ENCODE measurements at regions not wholly inside any gene's neighbourhood (a gene's known extent, or its start where the extent isn't known, plus 50 kb on each side); places are given as distances from the start of the nearest gene placed in this dataset.

DNA sequence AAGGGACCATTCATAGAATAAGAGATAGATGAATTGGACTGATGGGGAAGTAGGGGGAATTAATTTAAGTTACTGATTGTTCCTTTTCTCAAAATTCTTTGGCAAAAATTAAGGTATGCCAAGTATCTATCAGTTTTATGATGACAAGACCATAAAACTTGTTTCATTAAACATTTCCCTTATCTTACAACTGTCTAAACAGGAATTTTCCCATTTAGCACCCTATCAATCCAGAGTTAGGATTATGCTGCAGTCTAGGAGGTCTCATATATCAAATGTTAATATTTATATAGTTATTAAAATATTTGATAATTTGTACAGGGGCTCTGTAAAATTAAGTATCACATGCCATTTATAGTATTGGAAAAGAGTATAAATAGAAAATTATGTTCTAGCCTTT lies 51.5 kb upstream of the ARID1B start:
- intact Hi-C loops (cut with DNase I), result no loop called here
- DNase-seq (ENCODE audit: low spot score in 2 of 2), result no peak
- Histone ChIP-seq H3K27ac (no peak overlapping the region), H3K27me3 (no peaks in the 10 kb centered on the region), H3K4me3 (no peak overlapping the region), H3K36me3 (no peaks in the 10 kb centered on the region), H3K4me1 (no peaks in the 10 kb centered on the region), H3K9me3 (no peaks in the 10 kb centered on the region)
- TF ChIP-seq, protein P1, sequence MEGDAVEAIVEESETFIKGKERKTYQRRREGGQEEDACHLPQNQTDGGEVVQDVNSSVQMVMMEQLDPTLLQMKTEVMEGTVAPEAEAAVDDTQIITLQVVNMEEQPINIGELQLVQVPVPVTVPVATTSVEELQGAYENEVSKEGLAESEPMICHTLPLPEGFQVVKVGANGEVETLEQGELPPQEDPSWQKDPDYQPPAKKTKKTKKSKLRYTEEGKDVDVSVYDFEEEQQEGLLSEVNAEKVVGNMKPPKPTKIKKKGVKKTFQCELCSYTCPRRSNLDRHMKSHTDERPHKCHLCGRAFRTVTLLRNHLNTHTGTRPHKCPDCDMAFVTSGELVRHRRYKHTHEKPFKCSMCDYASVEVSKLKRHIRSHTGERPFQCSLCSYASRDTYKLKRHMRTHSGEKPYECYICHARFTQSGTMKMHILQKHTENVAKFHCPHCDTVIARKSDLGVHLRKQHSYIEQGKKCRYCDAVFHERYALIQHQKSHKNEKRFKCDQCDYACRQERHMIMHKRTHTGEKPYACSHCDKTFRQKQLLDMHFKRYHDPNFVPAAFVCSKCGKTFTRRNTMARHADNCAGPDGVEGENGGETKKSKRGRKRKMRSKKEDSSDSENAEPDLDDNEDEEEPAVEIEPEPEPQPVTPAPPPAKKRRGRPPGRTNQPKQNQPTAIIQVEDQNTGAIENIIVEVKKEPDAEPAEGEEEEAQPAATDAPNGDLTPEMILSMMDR (IDR thresholded peaks at IDR 0.05), result no peak

- Histone ChIP-seq H3K36me3 (no peaks in the 10 kb centered on the region), H3K4me1 (peaks cover 4 to 11% of the 10 kb centered on the region in 2 donors), H3K9me3 (no peaks in the 10 kb centered on the region), H3K27me3 (no peaks in the 10 kb centered on the region), H3K4me3 (peak overlapping the region in 1 of 2 donors; percentile 56), H3K27ac (peak overlapping the region; percentile 91)
- TF ChIP-seq, protein P1 (IDR thresholded peaks at IDR 0.05), result no peak
- intact Hi-C loops (cut with DNase I), result loop anchor here (1.0 kb wide), 2 partner anchors 34 to 54 kb away; no protein-coding TSS in a partner anchor
- DNase-seq (ENCODE audit: low spot score in 2 of 2), result no peak
Observed at GRCh38 chr6:156720691-156721685, 56.2 kb upstream of the ARID1B start.

DNA sequence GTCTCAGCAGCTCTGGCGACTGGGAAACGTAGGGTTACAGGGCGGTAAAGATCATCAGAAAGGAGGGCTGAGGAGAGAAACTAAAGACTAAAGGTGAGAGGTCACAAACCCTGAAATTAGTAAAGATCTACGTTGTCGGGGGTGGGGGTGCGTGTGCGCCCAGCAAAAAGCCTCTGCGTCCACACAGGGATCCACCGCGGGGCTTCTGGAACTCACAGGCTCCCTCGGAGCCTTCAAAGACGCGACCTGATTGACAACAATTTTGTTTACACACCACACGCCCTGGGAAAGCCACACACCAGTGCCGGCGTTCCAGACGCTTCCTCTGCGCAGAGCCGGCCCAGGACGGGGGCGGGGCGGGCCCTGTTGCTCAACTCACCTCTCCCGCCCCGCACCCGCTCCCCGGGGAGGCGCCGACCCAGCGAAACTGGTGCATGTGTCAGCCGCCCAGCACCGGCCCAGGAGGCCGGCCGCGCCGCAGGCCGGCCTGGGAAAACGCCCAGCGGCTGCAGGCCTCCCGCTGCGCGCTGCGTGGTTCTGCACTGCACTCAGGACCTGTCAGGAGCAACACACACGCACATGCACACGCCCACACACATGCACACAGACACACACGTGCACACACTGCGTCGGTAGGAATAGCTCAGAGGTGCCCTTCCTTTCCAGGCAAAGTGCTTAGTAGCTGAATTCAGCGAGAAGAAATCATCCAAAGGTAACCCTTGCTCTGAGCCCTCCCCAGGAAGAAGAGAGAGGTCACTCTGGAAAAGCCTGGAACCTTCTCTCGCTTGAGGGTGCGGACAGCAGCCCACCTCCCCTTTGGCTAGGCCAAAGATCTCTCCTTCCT lies 57.2 kb upstream of the ARID1B start:
- Histone ChIP-seq H3K27me3 (no peaks in the 10 kb centered on the region), H3K4me1 (peaks cover 4 to 11% of the 10 kb centered on the region in 2 donors), H3K27ac (peak overlapping the region; percentile 91), H3K36me3 (no peaks in the 10 kb centered on the region), H3K4me3 (peak overlapping the region; percentile 34 to 56), H3K9me3 (no peaks in the 10 kb centered on the region)
- DNase-seq (ENCODE audit: low spot score in 2 of 2), result peak; percentile 80 to 96
- intact Hi-C loops (cut with DNase I), result loop anchor here (1.0 kb wide), 2 partner anchors 33 to 55 kb away; no protein-coding TSS in a partner anchor
- TF ChIP-seq, protein P1 (IDR thresholded peaks at IDR 0.05), result no peak

DNA sequence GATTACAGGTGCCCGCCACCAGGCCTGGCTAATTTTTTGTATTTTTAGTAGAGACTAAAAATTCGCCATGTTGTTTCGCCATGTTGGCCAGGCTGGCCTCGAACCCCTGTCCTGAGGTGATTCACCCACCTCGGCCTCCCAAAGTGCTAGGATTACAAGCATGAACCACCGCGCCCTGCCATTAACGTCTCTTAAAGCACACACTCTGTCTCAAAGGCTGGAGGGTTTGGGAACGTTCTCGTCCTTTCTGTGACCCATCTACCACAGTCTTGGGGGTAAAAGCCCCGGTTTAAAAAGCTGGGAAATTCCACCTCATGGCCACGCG lies 57.8 kb upstream of the ARID1B start:
- DNase-seq (ENCODE audit: low spot score in 2 of 2), result peak in 1 of 2 donors; percentile 64
- peak overlapping the region; percentile 91 for H3K27ac ChIP-seq

More for the DNA sequence above, 57.8 kb upstream of the ARID1B start:
- TF ChIP-seq, protein P1 (IDR thresholded peaks at IDR 0.05), result no peak
- Histone ChIP-seq H3K9me3 (no peaks in the 10 kb centered on the region), H3K4me1 (peaks cover 4 to 11% of the 10 kb centered on the region in 2 donors), H3K27me3 (no peaks in the 10 kb centered on the region), H3K36me3 (no peaks in the 10 kb centered on the region), H3K4me3 (peak overlapping the region; percentile 34 to 56)
- intact Hi-C loops (cut with DNase I), result no loop called here

Data from ascending aorta (tissue), 2 donors.